Keratinocyte (primary cell): ENCODE measurements at regions not wholly inside any gene's neighbourhood (a gene's known extent, or its start where the extent isn't known, plus 50 kb on each side); places are given as distances from the start of the nearest gene placed in this dataset.
"Not testable (repeated sequence)": the region's sequence is repeated elsewhere in the genome, so short reads cannot be mapped to it uniquely, and the experiment has no call there.

ENCODE experiments used
- DNase-seq: peaks from one replicate; pipeline ENCODE4 v3.0.0-alpha.2; 2011; ENCODE audit warnings: low read depth, missing footprints, low spot score
- FAIRE-seq: peaks from 2 replicates; lab custom pipeline; 2011; peaks lifted over from hg19 to GRCh38; lab: Jason Lieb, UNC
- H2AFZ ChIP-seq: 2 replicates; pipeline ENCODE4 v1.6.0; 2012; ENCODE audit warnings: low read length, control low read depth, inconsistent platforms; ENCODE audit not compliant: control insufficient read depth
- H3K27ac ChIP-seq: 2 replicates; pipeline ENCODE4 v1.5.1; 2011; ENCODE audit warnings: low read length; ENCODE audit not compliant: control insufficient read depth, insufficient read depth
- H3K27me3 ChIP-seq: 3 replicates; pipeline ENCODE4 v1.6.0; 2011; ENCODE audit warnings: low read length; ENCODE audit not compliant: control insufficient read depth, insufficient read depth; ENCODE audit errors: extremely low read depth
- H3K36me3 ChIP-seq, 2 experiments: 2 replicates in 1 of 2; 3 replicates in 1 of 2; pipeline ENCODE4 v1.5.1; 2011; ENCODE audit warnings: low read length in 2 of 2, mild to moderate bottlenecking in 1 of 2; ENCODE audit not compliant: control insufficient read depth in 2 of 2, insufficient read depth in 2 of 2; ENCODE audit errors: extremely low read depth in 1 of 2
- H3K4me1 ChIP-seq: 3 replicates; pipeline ENCODE4 v1.5.1; 2011; ENCODE audit warnings: low read length; ENCODE audit not compliant: control insufficient read depth, insufficient read depth; ENCODE audit errors: extremely low read depth
- H3K4me2 ChIP-seq: 3 replicates; pipeline ENCODE4 v1.6.0; 2011; ENCODE audit warnings: low read depth, low read length; ENCODE audit not compliant: control insufficient read depth, insufficient read depth; ENCODE audit errors: extremely low read depth
- H3K4me3 ChIP-seq, 3 experiments: fragments of 200-600 bp in 1 of 3; sonication (generic) in 1 of 3; 2 replicates in 2 of 3; 3 replicates in 1 of 3; pipeline ENCODE4 v1.5.1; 2011 to 2016; ENCODE audit warnings: low read length in 3 of 3, mild to moderate bottlenecking in 3 of 3, control low read depth in 2 of 3, inconsistent platforms in 1 of 3, low read depth in 1 of 3, mixed read lengths in 1 of 3, mixed run types in 1 of 3, moderate library complexity in 1 of 3; ENCODE audit not compliant: control insufficient read depth in 2 of 3, insufficient read depth in 2 of 3; ENCODE audit errors: extremely low read depth in 1 of 3
- H3K79me2 ChIP-seq: 2 replicates; pipeline ENCODE4 v1.6.0; 2012; ENCODE audit warnings: low read length; ENCODE audit not compliant: control insufficient read depth, insufficient read depth
- H3K9ac ChIP-seq: 3 replicates; pipeline ENCODE4 v1.6.0; 2011; ENCODE audit warnings: low read length; ENCODE audit not compliant: control insufficient read depth, insufficient read depth; ENCODE audit errors: extremely low read depth
- H3K9me1 ChIP-seq: 3 replicates; pipeline ENCODE4 v1.6.0; 2011; ENCODE audit warnings: low read length; ENCODE audit not compliant: control insufficient read depth, insufficient read depth; ENCODE audit errors: extremely low read depth
- H3K9me3 ChIP-seq: 2 replicates; pipeline ENCODE4 v1.5.1; 2012; ENCODE audit warnings: low read depth, low read length; ENCODE audit not compliant: control insufficient read depth
- H4K20me1 ChIP-seq: 3 replicates; pipeline ENCODE4 v1.6.0; 2011; ENCODE audit warnings: low read length; ENCODE audit not compliant: control insufficient read depth, insufficient read depth; ENCODE audit errors: extremely low read depth
- CTCF ChIP-seq, 3 experiments: IDR thresholded peaks in 1 of 3; conservative IDR thresholded peaks in 1 of 3; optimal IDR thresholded peaks in 1 of 3; 2 replicates in 2 of 3; 3 replicates in 1 of 3; pipeline versions ENCODE3 to v1.5.1; 2011; ENCODE audit warnings: low read length in 3 of 3, mild to moderate bottlenecking in 3 of 3, moderate library complexity in 2 of 3, control low read depth in 1 of 3, inconsistent platforms in 1 of 3; ENCODE audit not compliant: insufficient read depth in 2 of 3; ENCODE audit errors: extremely low read depth in 1 of 3
- EZH2 ChIP-seq: IDR thresholded peaks from one replicate; pipeline ENCODE4 v1.6.1; 2012; ENCODE audit warnings: inconsistent platforms, mild to moderate bottlenecking, low read length, moderate library complexity
- dilution Hi-C: fragments of 300-500 bp; cut with MboI; formaldehyde crosslinking; loops from one replicate; pipeline ENCODE4 v1.7.0; 2020; ENCODE audit warnings: low sequenced_read_pairs; ENCODE audit not compliant: extremely low pct_ligation_motif_present

- TF ChIP-seq EZH2 (no peak), CTCF (optimal IDR thresholded peaks at IDR 0.05 in 1 of 3, IDR thresholded peaks at IDR 0.05 in 1 of 3, conservative IDR thresholded peaks at IDR 0.05 in 1 of 3; ENCODE audit: extremely low read depth in 1 of 3, insufficient read depth in 2 of 3, low read length in 3 of 3) (no peak)
- dilution Hi-C loops, result no loop called here
- no peaks in the 10 kb centered on the region for H3K27me3 ChIP-seq
Observed at GRCh38 chrX:65331371-65331770, 203.2 kb downstream of the LAS1L start.

GRCh38 chrX:65300104-65300809, 234.3 kb downstream of the LAS1L start:
- DNase-seq (no peak), FAIRE-seq (no peak)
- Histone ChIP-seq H3K4me1 (no peaks in the 10 kb centered on the region), H3K4me2 (no peak overlapping the region), H4K20me1 (no peaks in the 10 kb centered on the region), H3K27ac (no peak overlapping the region), H3K27me3 (no peaks in the 10 kb centered on the region), H3K79me2 (no peaks in the 10 kb centered on the region), H2AFZ (no peak overlapping the region), H3K9ac (no peak overlapping the region), H3K4me3 (no peak overlapping the region), H3K9me3 (no peaks in the 10 kb centered on the region), H3K36me3 (no peaks in the 10 kb centered on the region), H3K9me1 (no peaks in the 10 kb centered on the region)
- TF ChIP-seq EZH2, result no peak
- no peak for TF ChIP-seq CTCF (optimal IDR thresholded peaks at IDR 0.05 in 1 of 3, IDR thresholded peaks at IDR 0.05 in 1 of 3, conservative IDR thresholded peaks at IDR 0.05 in 1 of 3; ENCODE audit: extremely low read depth in 1 of 3, insufficient read depth in 2 of 3, low read length in 3 of 3)
- dilution Hi-C loops, result no loop called here

More at GRCh38 chrX:65331371-65331770, 203.2 kb downstream of the LAS1L start:
- no peak overlapping the region for H3K4me3 ChIP-seq
- H3K27ac ChIP-seq, result no peak overlapping the region
- no peaks in the 10 kb centered on the region for H3K79me2 ChIP-seq
- DNase-seq, result no peak
- no peaks in the 10 kb centered on the region for H3K9me1 ChIP-seq
- H3K9ac ChIP-seq, result no peak overlapping the region
- FAIRE-seq, result no peak
- H3K4me2 ChIP-seq, result no peak overlapping the region
- no peaks in the 10 kb centered on the region for H3K4me1 ChIP-seq
- no peaks in the 10 kb centered on the region for H4K20me1 ChIP-seq
- no peak overlapping the region for H2AFZ ChIP-seq
- H3K36me3 ChIP-seq, result no peaks in the 10 kb centered on the region
- H3K9me3 ChIP-seq, result no peaks in the 10 kb centered on the region

GRCh38 chrX:65282905-65283304, 251.7 kb downstream of the LAS1L start:
- H4K20me1 ChIP-seq, H3K36me3 ChIP-seq, H3K9me1 ChIP-seq, H3K9ac ChIP-seq, FAIRE-seq, H3K27me3 ChIP-seq, H3K27ac ChIP-seq, H3K79me2 ChIP-seq, H2AFZ ChIP-seq, DNase-seq, H3K4me3 ChIP-seq, dilution Hi-C loops, H3K9me3 ChIP-seq, H3K4me1 ChIP-seq, H3K4me2 ChIP-seq: not testable (repeated sequence)
